ENCODE measurements at regions not wholly inside any gene's neighbourhood (a gene's known extent, or its start where the extent isn't known, plus 50 kb on each side); places are given as distances from the start of the nearest gene placed in this dataset.

DNA sequence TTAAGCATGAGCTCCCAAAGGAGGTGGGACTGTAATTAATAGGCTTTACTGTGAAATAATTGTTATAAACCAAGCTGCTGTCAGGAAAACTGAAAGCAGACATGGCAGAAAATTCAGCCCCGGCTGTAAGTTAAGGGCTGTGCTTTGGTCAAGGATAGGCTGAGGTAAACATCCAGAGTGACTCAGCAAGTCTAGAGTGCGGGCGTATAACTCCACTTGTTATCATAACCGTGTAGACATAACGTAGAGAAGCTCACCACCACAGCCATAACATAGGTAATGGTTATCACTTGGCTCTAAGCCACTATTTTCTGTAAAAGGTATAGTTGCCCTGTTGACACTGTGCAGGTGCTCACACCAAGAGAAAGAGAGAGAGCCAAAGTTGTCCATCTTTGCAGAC is 316.8 kb downstream of the DCDC2C start:
- Histone ChIP-seq H3K79me2 (ENCODE audit: control insufficient read depth, low read length) (no peaks in the 10 kb centered on the region), H4K20me1 (ENCODE audit: control insufficient read depth, insufficient read depth, low read depth, low read length) (no peaks in the 10 kb centered on the region), H3K9me2 (replicated peaks; ENCODE audit: control insufficient read depth, low read length) (no peaks in the 10 kb centered on the region), H3K27me3 (ENCODE audit: control insufficient read depth, low read length) (no peaks in the 10 kb centered on the region), H3K9me3 (ENCODE audit: control insufficient read depth, insufficient read depth, low read length) (no peaks in the 10 kb centered on the region), H3K4me1 (ENCODE audit: control insufficient read depth, low read length) (no peaks in the 10 kb centered on the region), H3K27ac (ENCODE audit: low read depth, low read length) (no peak overlapping the region), H3K4me3 (ENCODE audit: low read length) (no peak overlapping the region), H3F3A (ENCODE audit: control insufficient read depth, insufficient read depth) (no peaks in the 10 kb centered on the region), H3K4me2 (ENCODE audit: low read length) (no peak overlapping the region), H3K36me3 (ENCODE audit: control insufficient read depth, low read length) (no peaks in the 10 kb centered on the region)
- TF ChIP-seq EZH2phosphoT487 (IDR thresholded peaks at IDR 0.05; ENCODE audit: borderline replicate concordance, low read length), result no peak
- TF ChIP-seq, protein P1, sequence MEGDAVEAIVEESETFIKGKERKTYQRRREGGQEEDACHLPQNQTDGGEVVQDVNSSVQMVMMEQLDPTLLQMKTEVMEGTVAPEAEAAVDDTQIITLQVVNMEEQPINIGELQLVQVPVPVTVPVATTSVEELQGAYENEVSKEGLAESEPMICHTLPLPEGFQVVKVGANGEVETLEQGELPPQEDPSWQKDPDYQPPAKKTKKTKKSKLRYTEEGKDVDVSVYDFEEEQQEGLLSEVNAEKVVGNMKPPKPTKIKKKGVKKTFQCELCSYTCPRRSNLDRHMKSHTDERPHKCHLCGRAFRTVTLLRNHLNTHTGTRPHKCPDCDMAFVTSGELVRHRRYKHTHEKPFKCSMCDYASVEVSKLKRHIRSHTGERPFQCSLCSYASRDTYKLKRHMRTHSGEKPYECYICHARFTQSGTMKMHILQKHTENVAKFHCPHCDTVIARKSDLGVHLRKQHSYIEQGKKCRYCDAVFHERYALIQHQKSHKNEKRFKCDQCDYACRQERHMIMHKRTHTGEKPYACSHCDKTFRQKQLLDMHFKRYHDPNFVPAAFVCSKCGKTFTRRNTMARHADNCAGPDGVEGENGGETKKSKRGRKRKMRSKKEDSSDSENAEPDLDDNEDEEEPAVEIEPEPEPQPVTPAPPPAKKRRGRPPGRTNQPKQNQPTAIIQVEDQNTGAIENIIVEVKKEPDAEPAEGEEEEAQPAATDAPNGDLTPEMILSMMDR (IDR thresholded peaks at IDR 0.05; ENCODE audit: low read depth, low read length, poor library complexity, severe bottlenecking), result no peak

DNA sequence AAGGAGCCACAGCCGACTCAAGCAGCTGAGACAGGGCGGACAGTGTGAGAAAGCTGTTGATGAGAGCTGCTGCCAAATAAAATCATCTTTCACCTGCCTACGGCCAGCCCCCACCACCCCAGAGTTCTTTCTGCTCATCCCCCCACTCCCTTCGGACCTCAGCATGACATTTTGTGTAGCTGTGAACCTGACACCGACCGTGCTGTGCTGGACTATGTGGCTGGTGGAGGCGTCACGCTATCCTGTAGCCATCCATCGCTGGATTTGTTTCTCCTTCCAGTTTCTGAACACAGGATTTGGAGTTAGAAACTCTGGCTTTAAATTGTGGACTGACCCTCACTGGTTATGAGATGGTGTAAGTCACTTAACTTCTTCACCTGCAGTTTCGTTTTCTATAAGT is 317.3 kb downstream of the DCDC2C start:
- Histone ChIP-seq H3K4me1 (ENCODE audit: control insufficient read depth, low read length) (no peaks in the 10 kb centered on the region), H3K27ac (ENCODE audit: low read depth, low read length) (no peak overlapping the region), H3K79me2 (ENCODE audit: control insufficient read depth, low read length) (no peaks in the 10 kb centered on the region), H3K36me3 (ENCODE audit: control insufficient read depth, low read length) (no peaks in the 10 kb centered on the region), H3K4me3 (ENCODE audit: low read length) (no peak overlapping the region), H4K20me1 (ENCODE audit: control insufficient read depth, insufficient read depth, low read depth, low read length) (no peaks in the 10 kb centered on the region), H3K4me2 (ENCODE audit: low read length) (no peak overlapping the region), H3F3A (ENCODE audit: control insufficient read depth, insufficient read depth) (no peaks in the 10 kb centered on the region), H3K9me3 (ENCODE audit: control insufficient read depth, insufficient read depth, low read length) (no peaks in the 10 kb centered on the region), H3K27me3 (ENCODE audit: control insufficient read depth, low read length) (no peaks in the 10 kb centered on the region), H3K9me2 (replicated peaks; ENCODE audit: control insufficient read depth, low read length) (no peaks in the 10 kb centered on the region)
- no peak for TF ChIP-seq EZH2phosphoT487 (IDR thresholded peaks at IDR 0.05; ENCODE audit: borderline replicate concordance, low read length)
- TF ChIP-seq, protein P1 (IDR thresholded peaks at IDR 0.05; ENCODE audit: low read depth, low read length, poor library complexity, severe bottlenecking), result no peak

DNA sequence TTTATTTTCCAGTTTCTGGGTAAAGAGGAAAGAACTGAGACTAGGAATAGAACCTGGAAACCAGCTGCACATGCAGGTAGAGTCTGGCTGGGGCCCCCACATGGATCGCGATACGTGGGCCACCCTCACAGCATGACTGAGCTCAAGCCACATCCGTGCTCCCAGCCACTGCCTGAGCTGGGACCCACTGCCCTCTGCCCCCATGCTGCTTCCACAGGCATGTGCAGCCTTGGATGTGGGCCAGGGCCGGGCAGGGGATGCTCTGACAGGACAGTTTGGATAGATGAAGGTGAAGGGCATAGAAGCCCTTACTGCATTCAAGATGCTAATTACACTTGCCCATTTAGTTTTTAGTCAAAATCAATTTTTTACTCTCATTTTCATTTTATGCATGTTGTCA is 321.2 kb downstream of the DCDC2C start:
- H3K4me1 ChIP-seq (ENCODE audit: control insufficient read depth, low read length), result no peaks in the 10 kb centered on the region
- H3K27me3 ChIP-seq (ENCODE audit: control insufficient read depth, low read length), result no peaks in the 10 kb centered on the region
- H3K27ac ChIP-seq (ENCODE audit: low read depth, low read length), result no peak overlapping the region
- no peaks in the 10 kb centered on the region for H3K9me3 ChIP-seq (ENCODE audit: control insufficient read depth, insufficient read depth, low read length)
- no peak overlapping the region for H3K4me2 ChIP-seq (ENCODE audit: low read length)
- no peaks in the 10 kb centered on the region for H4K20me1 ChIP-seq (ENCODE audit: control insufficient read depth, insufficient read depth, low read depth, low read length)
- H3K36me3 ChIP-seq (ENCODE audit: control insufficient read depth, low read length), result no peaks in the 10 kb centered on the region
- H3K9me2 ChIP-seq (replicated peaks; ENCODE audit: control insufficient read depth, low read length), result no peaks in the 10 kb centered on the region
- H3F3A ChIP-seq (ENCODE audit: control insufficient read depth, insufficient read depth), result no peaks in the 10 kb centered on the region
- H3K4me3 ChIP-seq (ENCODE audit: low read length), result no peak overlapping the region
- TF ChIP-seq EZH2phosphoT487 (IDR thresholded peaks at IDR 0.05; ENCODE audit: borderline replicate concordance, low read length), result no peak
- TF ChIP-seq, protein P1 (IDR thresholded peaks at IDR 0.05; ENCODE audit: low read depth, low read length, poor library complexity, severe bottlenecking), result no peak
- H3K79me2 ChIP-seq (ENCODE audit: control insufficient read depth, low read length), result no peaks in the 10 kb centered on the region

DNA sequence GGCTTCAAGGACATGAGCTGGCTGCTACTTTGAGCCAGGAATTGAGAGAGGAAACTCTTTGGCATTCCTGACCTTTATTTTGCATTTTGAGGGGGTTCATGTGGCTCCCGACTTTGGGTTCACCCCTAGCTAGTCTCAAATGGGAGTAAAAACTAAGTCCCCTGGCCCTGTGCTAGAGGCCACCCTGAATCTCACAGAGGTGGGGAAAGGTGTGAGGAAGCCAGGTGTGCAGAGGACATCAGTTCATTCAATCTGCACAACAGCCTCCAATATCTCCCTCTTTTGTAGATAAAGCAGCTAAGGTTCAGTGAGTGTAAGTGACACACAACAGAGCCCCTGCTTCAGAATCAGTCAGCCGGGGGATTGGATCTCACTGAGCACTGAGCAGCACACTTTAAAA is 325.7 kb downstream of the DCDC2C start:
- H3K4me1 ChIP-seq (ENCODE audit: control insufficient read depth, low read length), result no peaks in the 10 kb centered on the region
- H3K4me2 ChIP-seq (ENCODE audit: low read length), result no peak overlapping the region
- H4K20me1 ChIP-seq (ENCODE audit: control insufficient read depth, insufficient read depth, low read depth, low read length), result no peaks in the 10 kb centered on the region
- H3F3A ChIP-seq (ENCODE audit: control insufficient read depth, insufficient read depth), result no peaks in the 10 kb centered on the region
- H3K27ac ChIP-seq (ENCODE audit: low read depth, low read length), result no peak overlapping the region
- no peaks in the 10 kb centered on the region for H3K9me2 ChIP-seq (replicated peaks; ENCODE audit: control insufficient read depth, low read length)
- no peaks in the 10 kb centered on the region for H3K27me3 ChIP-seq (ENCODE audit: control insufficient read depth, low read length)
- no peaks in the 10 kb centered on the region for H3K36me3 ChIP-seq (ENCODE audit: control insufficient read depth, low read length)
- H3K4me3 ChIP-seq (ENCODE audit: low read length), result no peak overlapping the region
- no peaks in the 10 kb centered on the region for H3K79me2 ChIP-seq (ENCODE audit: control insufficient read depth, low read length)
- no peak for TF ChIP-seq EZH2phosphoT487 (IDR thresholded peaks at IDR 0.05; ENCODE audit: borderline replicate concordance, low read length)
- TF ChIP-seq, protein P1 (IDR thresholded peaks at IDR 0.05; ENCODE audit: low read depth, low read length, poor library complexity, severe bottlenecking), result no peak
- no peaks in the 10 kb centered on the region for H3K9me3 ChIP-seq (ENCODE audit: control insufficient read depth, insufficient read depth, low read length)
